Retinal pigment epithelial cell (primary cell): ENCODE measurements at regions not wholly inside any gene's neighbourhood (a gene's known extent, or its start where the extent isn't known, plus 50 kb on each side); places are given as distances from the start of the nearest gene placed in this dataset.

Experiments
- DNase-seq: peaks from one replicate; pipeline ENCODE4 v3.0.0-alpha.2; 2010; ENCODE audit warnings: low read depth
- H3K4me3 ChIP-seq: 2 replicates; pipeline ENCODE4 v1.5.1; 2011; ENCODE audit warnings: mild to moderate bottlenecking, low read length, control low read depth, moderate library complexity
- TF ChIP-seq, protein P1 (sequence below): conservative IDR thresholded peaks from 2 replicates; pipeline ENCODE4 v1.5.1; 2011; ENCODE audit warnings: low read depth, low read length, control low read depth, inconsistent platforms

DNA sequence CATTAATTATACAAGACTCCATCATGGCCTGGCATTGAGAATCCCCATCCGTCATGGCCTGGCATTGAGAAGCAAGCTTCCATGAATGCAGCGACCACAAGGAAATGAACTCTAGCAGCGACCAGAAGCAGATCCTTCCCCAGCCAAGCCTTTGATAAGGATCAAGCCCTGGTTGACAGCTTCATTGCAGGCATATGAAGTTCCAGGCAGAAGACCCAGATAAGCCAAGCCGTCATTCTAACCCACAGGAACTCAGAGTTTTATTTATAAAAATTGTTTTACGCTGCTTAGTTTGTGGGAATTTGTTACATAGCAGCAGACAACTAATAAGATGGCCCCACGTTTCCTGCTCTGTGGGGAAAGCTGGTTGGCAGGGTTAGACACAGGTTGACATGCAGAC lies 642.3 kb downstream of the GATA3 start:
- no peak for DNase-seq
- no peak overlapping the region for H3K4me3 ChIP-seq
- TF ChIP-seq, protein P1, sequence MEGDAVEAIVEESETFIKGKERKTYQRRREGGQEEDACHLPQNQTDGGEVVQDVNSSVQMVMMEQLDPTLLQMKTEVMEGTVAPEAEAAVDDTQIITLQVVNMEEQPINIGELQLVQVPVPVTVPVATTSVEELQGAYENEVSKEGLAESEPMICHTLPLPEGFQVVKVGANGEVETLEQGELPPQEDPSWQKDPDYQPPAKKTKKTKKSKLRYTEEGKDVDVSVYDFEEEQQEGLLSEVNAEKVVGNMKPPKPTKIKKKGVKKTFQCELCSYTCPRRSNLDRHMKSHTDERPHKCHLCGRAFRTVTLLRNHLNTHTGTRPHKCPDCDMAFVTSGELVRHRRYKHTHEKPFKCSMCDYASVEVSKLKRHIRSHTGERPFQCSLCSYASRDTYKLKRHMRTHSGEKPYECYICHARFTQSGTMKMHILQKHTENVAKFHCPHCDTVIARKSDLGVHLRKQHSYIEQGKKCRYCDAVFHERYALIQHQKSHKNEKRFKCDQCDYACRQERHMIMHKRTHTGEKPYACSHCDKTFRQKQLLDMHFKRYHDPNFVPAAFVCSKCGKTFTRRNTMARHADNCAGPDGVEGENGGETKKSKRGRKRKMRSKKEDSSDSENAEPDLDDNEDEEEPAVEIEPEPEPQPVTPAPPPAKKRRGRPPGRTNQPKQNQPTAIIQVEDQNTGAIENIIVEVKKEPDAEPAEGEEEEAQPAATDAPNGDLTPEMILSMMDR = no peak

DNA sequence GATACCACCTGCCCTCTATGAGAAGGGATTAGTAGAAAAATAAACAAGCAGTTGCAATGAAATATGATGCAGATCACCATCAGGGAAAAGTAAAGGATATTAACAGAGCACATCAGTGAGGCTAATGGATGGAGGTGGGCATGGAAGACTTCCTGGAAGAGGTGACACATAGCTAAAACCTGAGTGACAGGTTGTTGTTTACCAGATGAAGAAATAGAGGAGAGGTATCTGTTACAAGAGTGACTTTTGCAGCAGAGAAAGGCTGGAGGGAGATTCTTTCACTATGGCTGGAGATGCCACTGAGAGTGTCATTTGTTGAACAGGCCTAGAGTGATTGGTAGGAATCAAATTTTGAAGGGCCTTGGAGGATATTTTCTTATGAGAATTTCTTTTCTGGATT lies 646.2 kb downstream of the GATA3 start:
- TF ChIP-seq, protein P1 = no peak
- no peak for DNase-seq
- no peak overlapping the region for H3K4me3 ChIP-seq

DNA sequence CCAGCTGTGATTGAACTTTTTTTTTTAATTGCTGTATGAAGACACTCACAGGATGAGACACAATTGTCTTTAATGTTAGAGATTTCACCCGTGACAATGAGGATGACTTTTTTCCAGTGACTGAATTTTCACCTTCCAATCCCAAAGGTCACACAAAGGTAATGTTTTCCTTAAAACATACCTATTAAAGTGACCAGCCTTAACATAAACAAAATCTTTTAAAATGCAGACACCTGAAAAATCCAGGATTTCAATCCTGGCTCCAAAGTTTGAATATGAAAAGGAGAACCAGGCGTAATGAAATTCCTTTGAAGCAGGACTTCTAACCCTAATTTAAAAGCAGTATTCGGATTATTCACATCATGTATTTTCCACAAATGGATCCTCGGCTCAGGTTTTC lies 647.7 kb downstream of the GATA3 start:
- DNase-seq = no peak
- no peak overlapping the region for H3K4me3 ChIP-seq
- TF ChIP-seq, protein P1 = no peak

DNA sequence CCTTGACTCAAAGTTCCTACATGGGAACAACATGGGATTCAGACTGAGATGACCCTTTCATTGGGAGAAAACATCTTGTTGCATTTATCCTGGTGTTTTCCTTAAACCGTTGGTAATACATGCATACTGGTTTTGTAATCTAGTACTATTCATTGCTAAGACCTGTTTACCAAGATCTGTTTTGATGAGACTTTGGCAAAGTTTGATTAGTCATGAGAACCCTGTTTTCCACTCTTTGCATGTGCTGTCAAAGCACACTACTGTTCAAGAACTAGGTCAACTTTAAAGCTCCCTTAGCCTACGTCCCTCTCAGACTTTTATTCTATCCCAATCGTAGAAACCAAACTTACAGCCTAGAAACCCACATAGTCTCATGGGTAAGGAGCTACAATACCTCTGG lies 650.9 kb downstream of the GATA3 start:
- TF ChIP-seq, protein P1 = no peak
- H3K4me3 ChIP-seq = no peak overlapping the region
- no peak for DNase-seq

DNA sequence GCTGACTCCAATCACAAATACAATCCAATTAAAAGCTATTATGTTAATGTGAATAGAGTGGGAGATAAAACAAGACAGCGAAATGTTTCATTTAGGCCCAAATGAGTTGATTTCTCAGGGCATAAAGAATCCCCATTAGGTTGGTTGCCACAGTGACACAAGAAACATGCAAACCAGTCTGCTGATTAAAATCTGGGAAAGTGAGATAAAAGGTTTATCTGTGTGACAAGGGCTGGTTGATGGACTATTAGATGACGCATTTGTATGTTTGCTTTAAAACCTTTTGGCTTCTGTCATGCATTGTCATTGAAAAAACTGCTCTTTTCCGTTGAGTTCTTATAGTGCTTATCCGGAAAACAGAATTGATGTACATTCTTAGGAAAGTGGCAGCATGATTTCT lies 658.2 kb downstream of the GATA3 start:
- H3K4me3 ChIP-seq = no peak overlapping the region
- DNase-seq = no peak
- TF ChIP-seq, protein P1 = no peak

DNA sequence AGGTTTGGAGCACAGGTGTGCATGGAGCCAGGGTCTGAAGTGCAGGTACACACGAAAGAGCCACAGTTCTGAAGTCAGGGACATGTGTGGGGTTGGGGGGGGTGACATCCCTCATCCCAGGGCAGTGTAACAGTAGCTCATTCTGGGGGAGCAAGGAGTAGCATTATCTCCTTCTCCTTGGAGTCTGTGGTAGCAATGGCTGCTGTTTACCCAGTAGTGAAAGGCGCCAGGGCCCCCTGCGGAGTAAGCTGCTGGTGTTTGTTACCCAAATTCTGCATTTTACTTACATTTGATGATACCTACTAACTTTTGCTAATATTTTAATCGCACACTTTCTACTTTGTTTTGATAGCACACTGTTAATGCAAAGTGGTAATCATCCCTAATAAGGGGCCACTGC lies 665.5 kb downstream of the GATA3 start:
- no peak overlapping the region for H3K4me3 ChIP-seq
- TF ChIP-seq, protein P1 = no peak
- DNase-seq = no peak

DNA sequence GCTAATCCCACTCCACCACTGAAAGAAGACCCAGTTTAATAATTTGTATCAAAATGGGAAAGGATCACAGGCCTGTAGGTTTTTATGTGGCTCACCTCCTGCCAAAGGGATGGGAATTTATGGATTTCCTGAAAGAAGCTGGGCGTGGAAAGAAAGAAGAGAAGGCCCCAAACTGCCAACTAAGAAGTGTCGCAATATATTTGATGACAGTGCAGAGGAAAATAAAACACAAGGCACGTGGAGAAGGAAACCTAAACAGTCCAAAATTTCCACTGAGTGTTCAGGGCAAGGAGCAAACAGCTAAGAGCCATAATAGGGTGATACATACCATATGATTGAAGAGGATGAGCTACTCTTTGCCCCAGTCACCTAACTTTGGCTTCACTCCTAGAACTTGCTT lies 667.2 kb downstream of the GATA3 start:
- no peak overlapping the region for H3K4me3 ChIP-seq
- DNase-seq = no peak
- TF ChIP-seq, protein P1 = no peak
